Endodermal cell (in vitro differentiated cells): ENCODE measurements at regions not wholly inside any gene's neighbourhood (a gene's known extent, or its start where the extent isn't known, plus 50 kb on each side); places are given as distances from the start of the nearest gene placed in this dataset.

Experiments
- DNase-seq: peaks from one replicate; pipeline ENCODE4 v3.0.0-alpha.2; 2017
- H3K27ac ChIP-seq: 2 replicates; pipeline ENCODE4 v1.5.1; 2013; ENCODE audit warnings: mild to moderate bottlenecking, low read depth, low read length, moderate library complexity
- H3K27me3 ChIP-seq: 2 replicates; pipeline ENCODE4 v1.6.1; 2013; ENCODE audit warnings: mild to moderate bottlenecking, low read length, moderate library complexity; ENCODE audit not compliant: insufficient read depth, control insufficient read depth, poor library complexity, severe bottlenecking
- H3K36me3 ChIP-seq: 2 replicates; pipeline ENCODE4 v1.7.0; 2013; ENCODE audit warnings: mild to moderate bottlenecking, low read length, moderate library complexity; ENCODE audit not compliant: control insufficient read depth, insufficient read depth
- H3K4me1 ChIP-seq: one replicate; pipeline ENCODE4 v1.7.0; 2013; ENCODE audit warnings: low read length; ENCODE audit not compliant: control insufficient read depth, insufficient read depth
- H3K4me3 ChIP-seq: 2 replicates; pipeline ENCODE4 v1.5.1; 2013; ENCODE audit warnings: mild to moderate bottlenecking, low read length, moderate library complexity
- H3K9ac ChIP-seq: 2 replicates; pipeline ENCODE4 v1.6.1; 2013; ENCODE audit warnings: mild to moderate bottlenecking, low read length, moderate library complexity; ENCODE audit not compliant: poor library complexity, severe bottlenecking; ENCODE audit errors: extremely low read depth
- H3K9me3 ChIP-seq: 2 replicates; pipeline ENCODE4 v1.6.1; 2013; ENCODE audit warnings: mild to moderate bottlenecking, low read length, moderate library complexity; ENCODE audit not compliant: control insufficient read depth
- H3K27ac Mint-ChIP-seq: 2 replicates; pipeline ENCODE4 v1.8.0; 2020; ENCODE audit warnings: mixed read lengths
- H3K27me3 Mint-ChIP-seq: 2 replicates; pipeline ENCODE4 v1.8.0; 2021; ENCODE audit warnings: mild to moderate bottlenecking, mixed read lengths; ENCODE audit not compliant: insufficient read depth
- H3K36me3 Mint-ChIP-seq: 2 replicates; pipeline ENCODE4 v1.8.0; 2020; ENCODE audit warnings: low read depth, mixed read lengths
- H3K4me1 Mint-ChIP-seq: 2 replicates; pipeline ENCODE4 v1.8.0; 2020; ENCODE audit warnings: mixed read lengths
- H3K4me3 Mint-ChIP-seq: 2 replicates; pipeline ENCODE4 v1.8.0; 2020; ENCODE audit warnings: mild to moderate bottlenecking, moderate library complexity, mixed read lengths
- H3K9me3 Mint-ChIP-seq: 2 replicates; pipeline ENCODE4 v1.8.0; 2020; ENCODE audit warnings: mild to moderate bottlenecking, mixed read lengths
- CTCF ChIP-seq: fragments of 200-600 bp; sonication (generic); conservative IDR thresholded peaks from 2 replicates; pipeline ENCODE4 v1.5.0; 2021; ENCODE audit warnings: antibody characterized with exemption, mild to moderate bottlenecking
- WGBS, 2 experiments: methylation state at CpG; one replicate each; pipeline versions ENCODE4 v1.1.5 to v1.1.7; 2013; ENCODE audit warnings: missing lambda C conversion rate in 2 of 2, mixed read lengths in 1 of 2; ENCODE audit not compliant: insufficient coverage in 1 of 2, insufficient read length in 1 of 2; 5-methylcytosine and 5-hydroxymethylcytosine counted together

- TF ChIP-seq CTCF = no peak
- Mint-ChIP-seq H3K4me3 (no peak overlapping the region), H3K27ac (no peak overlapping the region), H3K27me3 (peaks cover 8% of the 10 kb centered on the region), H3K36me3 (no peaks in the 10 kb centered on the region), H3K4me1 (peaks cover 9% of the 10 kb centered on the region), H3K9me3 (no peaks in the 10 kb centered on the region)
- H3K36me3 ChIP-seq = no peaks in the 10 kb centered on the region
- no peak overlapping the region for H3K9ac ChIP-seq
- no peaks in the 10 kb centered on the region for H3K9me3 ChIP-seq
- no peaks in the 10 kb centered on the region for H3K4me1 ChIP-seq
- 88 to 100% methylated on average over 2 to 3 of the region's 3 CpGs for WGBS, 2 experiments
- no peak for DNase-seq
- peaks cover 19% of the 10 kb centered on the region for H3K27me3 ChIP-seq
- no peak overlapping the region for H3K4me3 ChIP-seq
- no peak overlapping the region for H3K27ac ChIP-seq
These were observed 174.1 kb upstream of the BET1 start for GRCh38 chr7:94178230-94178629.

- TF ChIP-seq CTCF = no peak
- Histone ChIP-seq H3K9ac (no peak overlapping the region), H3K27ac (no peak overlapping the region), H3K27me3 (peaks cover 19% of the 10 kb centered on the region), H3K36me3 (no peaks in the 10 kb centered on the region), H3K9me3 (no peaks in the 10 kb centered on the region), H3K4me3 (no peak overlapping the region), H3K4me1 (no peaks in the 10 kb centered on the region)
- Mint-ChIP-seq H3K27ac (no peak overlapping the region), H3K4me3 (no peak overlapping the region), H3K36me3 (no peaks in the 10 kb centered on the region), H3K4me1 (peaks cover 12% of the 10 kb centered on the region), H3K27me3 (peaks cover 8% of the 10 kb centered on the region), H3K9me3 (no peaks in the 10 kb centered on the region)
- 95 to 100% methylated on average over 1 of the region's 1 CpG for WGBS, 2 experiments
- DNase-seq = no peak
These were observed 175.3 kb upstream of the BET1 start for GRCh38 chr7:94179466-94179865.

- no peaks in the 10 kb centered on the region for H3K4me1 ChIP-seq
- no peak overlapping the region for H3K4me3 ChIP-seq
- no peaks in the 10 kb centered on the region for H3K9me3 Mint-ChIP-seq
- TF ChIP-seq CTCF = no peak
- peaks cover 12% of the 10 kb centered on the region for H3K4me1 Mint-ChIP-seq
- WGBS, 2 experiments = 88 to 97% methylated on average over 1 of the region's 1 CpG
- peaks cover 8% of the 10 kb centered on the region for H3K27me3 Mint-ChIP-seq
- no peak overlapping the region for H3K27ac ChIP-seq
- no peak overlapping the region for H3K9ac ChIP-seq
- no peak for DNase-seq
- no peak overlapping the region for H3K27ac Mint-ChIP-seq
- peaks cover 19% of the 10 kb centered on the region for H3K27me3 ChIP-seq
- no peaks in the 10 kb centered on the region for H3K36me3 ChIP-seq
- no peak overlapping the region for H3K4me3 Mint-ChIP-seq
- no peaks in the 10 kb centered on the region for H3K9me3 ChIP-seq
- H3K36me3 Mint-ChIP-seq = no peaks in the 10 kb centered on the region
These were observed 177.9 kb upstream of the BET1 start for GRCh38 chr7:94182066-94182465.
